ENCODE measurements at regions not wholly inside any gene's neighbourhood (a gene's known extent, or its start where the extent isn't known, plus 50 kb on each side); places are given as distances from the start of the nearest gene placed in this dataset.
"Not testable (repeated sequence)": the region's sequence is repeated elsewhere in the genome, so short reads cannot be mapped to it uniquely, and the experiment has no call there.

DNA sequence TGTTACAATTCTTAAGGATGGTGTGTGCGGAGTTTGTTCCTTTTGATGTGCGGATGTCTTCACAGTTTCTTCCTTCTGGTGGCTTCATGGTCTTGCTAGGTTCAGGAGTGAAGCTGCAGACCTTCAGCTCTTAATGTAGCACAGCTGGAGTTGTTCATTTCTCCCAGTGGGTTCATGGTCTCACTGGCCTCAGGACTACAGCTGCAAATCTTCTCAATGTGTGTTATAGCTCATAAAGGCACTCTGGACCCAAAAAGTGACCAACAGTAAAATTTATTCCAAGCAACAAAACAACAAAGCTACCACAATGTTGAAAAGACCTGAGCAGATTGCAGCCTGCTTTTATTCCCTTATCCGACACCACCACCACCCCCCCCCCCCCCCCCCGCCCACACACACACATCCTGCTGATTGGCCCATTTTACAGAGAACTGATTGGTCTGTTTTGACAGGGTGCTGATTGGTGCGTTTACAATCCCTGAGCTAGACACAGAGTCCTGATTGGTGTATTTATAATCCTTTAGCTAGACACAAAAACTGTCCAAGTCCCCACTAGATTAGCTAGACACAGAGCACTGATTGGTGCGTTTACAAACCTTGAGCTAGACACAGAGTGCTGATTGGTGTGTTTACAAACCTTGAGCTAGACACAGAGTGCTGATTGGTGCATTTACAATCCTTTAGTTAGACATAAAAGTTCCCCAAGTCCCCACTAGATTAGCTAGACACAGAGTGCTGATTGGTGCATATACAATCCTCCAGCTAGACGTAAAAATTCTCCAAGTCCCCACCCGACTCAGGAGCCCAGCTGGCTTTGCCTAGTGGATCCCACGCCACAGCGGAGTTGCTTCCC is 59.2 kb downstream of the BAK1 start:
- H3K27ac ChIP-seq (ENCODE audit: extremely low read length, insufficient read depth, low read length); BruUV-seq (replicated peaks); in situ Hi-C loops (cut with HindIII; ENCODE audit: extremely low pct_ligation_motif_present, low pct_unique_long_range_greater_than_20kb): not testable (repeated sequence)

GRCh38 chr6:33521489-33522091 is 58.5 kb downstream of the BAK1 start:
- CTCF ChIA-PET (ENCODE audit: low intra/inter-chr PET ratio, low total read pairs) = no interaction called here
- POLR2A ChIA-PET = no interaction called here
- no peak overlapping the region for H2AFZ ChIP-seq (ENCODE audit: low read length)
- no peak; the same call in 1 of the 3 replicates for ATAC-seq
- TF ChIP-seq ZNF605 (CRISPR knock-in tag; IDR thresholded peaks at IDR 0.05) (no peak), CBX2 (IDR thresholded peaks at IDR 0.05; ENCODE audit: low read depth, low read length) (no peak), CBX2 (CRISPR knock-in tag; IDR thresholded peaks at IDR 0.05; ENCODE audit: low read depth) (no peak)
- no TSS peak for BruUV-seq (replicated peaks)
- no peak for FAIRE-seq
- no peaks in the 10 kb centered on the region for H3K9me3 ChIP-seq (ENCODE audit: low read length)
- DNase-seq (ENCODE audit: low spot score) = no peak
- H3K4me3 ChIP-seq (replicated peaks in 1 of 3; ENCODE audit: insufficient read depth in 1 of 3, low read depth in 2 of 3, low read length in 3 of 3) = no peak overlapping the region
- no peak overlapping the region for H3K9ac ChIP-seq (ENCODE audit: insufficient read depth, low read depth, low read length)
- H3K27ac ChIP-seq (ENCODE audit: extremely low read length, insufficient read depth, low read length) = no peak overlapping the region
- intact Hi-C loops (cut with micrococcal nuclease; ENCODE audit: unreplicated experiment) = no loop called here
- no peak overlapping the region for H3K4me2 ChIP-seq (ENCODE audit: low read depth, low read length)
- peaks cover 7% of the 10 kb centered on the region for H3K4me1 ChIP-seq (ENCODE audit: insufficient read depth, low read length)
- no peaks in the 10 kb centered on the region for H3K79me2 ChIP-seq (ENCODE audit: insufficient read depth, low read length)
- WGBS (ENCODE audit: low lambda C conversion rate) = 72% methylated on average over 33 of the region's 47 CpGs
- in situ Hi-C loops (cut with HindIII; ENCODE audit: extremely low pct_ligation_motif_present, low pct_unique_long_range_greater_than_20kb) = no loop called here
- no peaks in the 10 kb centered on the region for H4K20me1 ChIP-seq (ENCODE audit: insufficient read depth, low read length)
- no peaks in the 10 kb centered on the region for H3K36me3 ChIP-seq (replicated peaks in 1 of 2; ENCODE audit: control insufficient read depth in 1 of 2, insufficient read depth in 2 of 2, low read length in 2 of 2)
- peaks cover 2 to 19% of the 10 kb centered on the region in 2 experiments; a peak in 3 of 5 replicates for H3K27me3 ChIP-seq (ENCODE audit: control insufficient read depth in 1 of 2, insufficient read depth in 2 of 2, low read length in 2 of 2)

More for the DNA sequence above, 59.2 kb downstream of the BAK1 start:
- CTCF ChIA-PET (ENCODE audit: low intra/inter-chr PET ratio, low total read pairs); intact Hi-C loops (cut with micrococcal nuclease; ENCODE audit: unreplicated experiment); H3K9ac ChIP-seq (ENCODE audit: insufficient read depth, low read depth, low read length); H2AFZ ChIP-seq (ENCODE audit: low read length); H3K4me1 ChIP-seq (ENCODE audit: insufficient read depth, low read length); FAIRE-seq; H4K20me1 ChIP-seq (ENCODE audit: insufficient read depth, low read length); POLR2A ChIA-PET; H3K36me3 ChIP-seq (replicated peaks in 1 of 2; ENCODE audit: control insufficient read depth in 1 of 2, insufficient read depth in 2 of 2, low read length in 2 of 2); H3K4me3 ChIP-seq (replicated peaks in 1 of 3; ENCODE audit: insufficient read depth in 1 of 3, low read depth in 2 of 3, low read length in 3 of 3); DNase-seq (ENCODE audit: low spot score); ATAC-seq; H3K4me2 ChIP-seq (ENCODE audit: low read depth, low read length); H3K79me2 ChIP-seq (ENCODE audit: insufficient read depth, low read length); H3K9me3 ChIP-seq (ENCODE audit: low read length): not testable (repeated sequence)
- TF ChIP-seq NFYB (CRISPR knock-in tag; IDR thresholded peaks at IDR 0.05) = peak; percentile 69; the same call in 1 of the 2 replicates
- TF ChIP-seq NFYC (CRISPR knock-in tag; IDR thresholded peaks at IDR 0.05) = peak; percentile 60
- peak; percentile 31 for TF ChIP-seq PCBP2 (optimal IDR thresholded peaks at IDR 0.05; ENCODE audit: low read depth, low read length, poor library complexity, severe bottlenecking)
- 40% methylated on average over 8 of the region's 10 CpGs for WGBS (ENCODE audit: low lambda C conversion rate)
- H3K27me3 ChIP-seq (ENCODE audit: control insufficient read depth in 1 of 2, insufficient read depth in 2 of 2, low read length in 2 of 2) = peaks cover 2 to 20% of the 10 kb centered on the region in 2 experiments; a peak in 3 of 5 replicates

Data from HepG2 (cell line).